ENCODE measurements at regions not wholly inside any gene's neighbourhood (a gene's known extent, or its start where the extent isn't known, plus 50 kb on each side); places are given as distances from the start of the nearest gene placed in this dataset.

- TF ChIP-seq, protein P1, sequence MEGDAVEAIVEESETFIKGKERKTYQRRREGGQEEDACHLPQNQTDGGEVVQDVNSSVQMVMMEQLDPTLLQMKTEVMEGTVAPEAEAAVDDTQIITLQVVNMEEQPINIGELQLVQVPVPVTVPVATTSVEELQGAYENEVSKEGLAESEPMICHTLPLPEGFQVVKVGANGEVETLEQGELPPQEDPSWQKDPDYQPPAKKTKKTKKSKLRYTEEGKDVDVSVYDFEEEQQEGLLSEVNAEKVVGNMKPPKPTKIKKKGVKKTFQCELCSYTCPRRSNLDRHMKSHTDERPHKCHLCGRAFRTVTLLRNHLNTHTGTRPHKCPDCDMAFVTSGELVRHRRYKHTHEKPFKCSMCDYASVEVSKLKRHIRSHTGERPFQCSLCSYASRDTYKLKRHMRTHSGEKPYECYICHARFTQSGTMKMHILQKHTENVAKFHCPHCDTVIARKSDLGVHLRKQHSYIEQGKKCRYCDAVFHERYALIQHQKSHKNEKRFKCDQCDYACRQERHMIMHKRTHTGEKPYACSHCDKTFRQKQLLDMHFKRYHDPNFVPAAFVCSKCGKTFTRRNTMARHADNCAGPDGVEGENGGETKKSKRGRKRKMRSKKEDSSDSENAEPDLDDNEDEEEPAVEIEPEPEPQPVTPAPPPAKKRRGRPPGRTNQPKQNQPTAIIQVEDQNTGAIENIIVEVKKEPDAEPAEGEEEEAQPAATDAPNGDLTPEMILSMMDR (conservative IDR thresholded peaks at IDR 0.05; ENCODE audit: low read depth, low read length): no peak
- TF ChIP-seq EZH2 (IDR thresholded peaks at IDR 0.05; ENCODE audit: borderline replicate concordance, low read depth, low read length, poor library complexity, severe bottlenecking): no peak
Observed at GRCh38 chr11:32229576-32230240, 138.8 kb downstream of the RCN1 start.
